OCI-LY7 (cell line): ENCODE measurements at regions not wholly inside any gene's neighbourhood (a gene's known extent, or its start where the extent isn't known, plus 50 kb on each side); places are given as distances from the start of the nearest gene placed in this dataset.
"Not testable (repeated sequence)": the region's sequence is repeated elsewhere in the genome, so short reads cannot be mapped to it uniquely, and the experiment has no call there.

Experiments
- BruUV-seq: library from RNA; stranded (reverse); fragments of 400-500 nt; replicated peaks from 2 replicates; lab custom pipeline; 2021; lab: Mats Ljungman, UMichigan
- CTCF ChIA-PET: fragments of 300-600 bp; sonication (Branson Sonifier 250); formaldehyde crosslinking; loops from one replicate; lab custom pipeline; 2022; ENCODE audit warnings: antibody characterized with exemption; ENCODE audit not compliant: unreplicated experiment; lab: Charles Lee
- POLR2A ChIA-PET: fragments of 300-600 bp; sonication (Branson Sonifier 250); formaldehyde crosslinking; loops from one replicate; lab custom pipeline; 2022; ENCODE audit warnings: antibody characterized with exemption; lab: Charles Lee
- DNase-seq: peaks from one replicate; pipeline ENCODE4 v3.0.0-alpha.2; 2015; ENCODE audit warnings: low spot score
- H2AFZ ChIP-seq: fragments of 200-600 bp; sonication (generic), shearing (Covaris generic); 2 replicates; pipeline ENCODE4 v1.6.1; 2014; ENCODE audit warnings: mild to moderate bottlenecking, antibody characterized with exemption, low read length, moderate library complexity
- H3K27ac ChIP-seq: fragments of 200-600 bp; sonication (generic); 2 replicates; pipeline ENCODE4 v1.5.1; 2014; ENCODE audit warnings: mixed run types, low read depth, mild to moderate bottlenecking, moderate library complexity, low read length, inconsistent platforms; ENCODE audit not compliant: poor library complexity, severe bottlenecking
- H3K36me3 ChIP-seq: fragments of 200-600 bp; sonication (generic); 2 replicates; pipeline ENCODE4 v1.6.1; 2014; ENCODE audit warnings: mild to moderate bottlenecking, antibody characterized with exemption, low read length, moderate library complexity, mixed read lengths; ENCODE audit not compliant: insufficient read depth
- H3K4me1 ChIP-seq: fragments of 200-600 bp; sonication (generic); 2 replicates; pipeline ENCODE4 v1.5.1; 2014; ENCODE audit warnings: mild to moderate bottlenecking, low read length; ENCODE audit not compliant: insufficient read depth, poor library complexity, severe bottlenecking
- H3K4me2 ChIP-seq: fragments of 200-600 bp; sonication (generic); 2 replicates; pipeline ENCODE4 v1.6.1; 2014; ENCODE audit warnings: mild to moderate bottlenecking, low read length
- H3K4me3 ChIP-seq: fragments of 200-600 bp; sonication (generic); 2 replicates; pipeline ENCODE4 v1.5.1; 2014; ENCODE audit warnings: mild to moderate bottlenecking, low read depth, low read length; ENCODE audit not compliant: poor library complexity, severe bottlenecking
- H3K79me2 ChIP-seq: fragments of 200-600 bp; sonication (generic); 2 replicates; pipeline ENCODE4 v1.6.1; 2016; ENCODE audit warnings: low read depth, mild to moderate bottlenecking, low read length, moderate library complexity, mixed read lengths; ENCODE audit not compliant: insufficient read depth
- H3K9me2 ChIP-seq: fragments of 200-600 bp; sonication (generic); 2 replicates; pipeline ENCODE4 v1.6.1; 2016; ENCODE audit warnings: mild to moderate bottlenecking, low read length, mixed read lengths; ENCODE audit not compliant: insufficient read depth
- H3K9me3 ChIP-seq: fragments of 200-600 bp; sonication (generic); 2 replicates; pipeline ENCODE4 v1.6.1; 2014; ENCODE audit warnings: mild to moderate bottlenecking, mixed run types, low read length, mixed read lengths
- H4K20me1 ChIP-seq: fragments of 200-600 bp; sonication (generic); 2 replicates; pipeline ENCODE4 v1.6.1; 2014; ENCODE audit warnings: mild to moderate bottlenecking, antibody characterized with exemption, low read length, moderate library complexity, mixed read lengths; ENCODE audit not compliant: insufficient read depth
- EZH2phosphoT487 ChIP-seq: fragments of 200-600 bp; sonication (generic); IDR thresholded peaks from 2 replicates; pipeline ENCODE4 v1.6.1; 2018; ENCODE audit warnings: low read depth, borderline replicate concordance, mild to moderate bottlenecking, mixed run types, antibody characterized with exemption, low read length, moderate library complexity, mixed read lengths
- intact Hi-C: fragments of 100-400 bp; cut with micrococcal nuclease; formaldehyde crosslinking; loops from one replicate; pipeline ENCODE4 v1.10.0; 2022; ENCODE audit not compliant: unreplicated experiment
- TF ChIP-seq, protein P1 (sequence below): fragments of 200-600 bp; sonication (generic); conservative IDR thresholded peaks from 2 replicates; pipeline ENCODE4 v1.5.1; 2014; ENCODE audit warnings: mild to moderate bottlenecking, antibody characterized with exemption, low read length, moderate library complexity, mixed read lengths

DNA sequence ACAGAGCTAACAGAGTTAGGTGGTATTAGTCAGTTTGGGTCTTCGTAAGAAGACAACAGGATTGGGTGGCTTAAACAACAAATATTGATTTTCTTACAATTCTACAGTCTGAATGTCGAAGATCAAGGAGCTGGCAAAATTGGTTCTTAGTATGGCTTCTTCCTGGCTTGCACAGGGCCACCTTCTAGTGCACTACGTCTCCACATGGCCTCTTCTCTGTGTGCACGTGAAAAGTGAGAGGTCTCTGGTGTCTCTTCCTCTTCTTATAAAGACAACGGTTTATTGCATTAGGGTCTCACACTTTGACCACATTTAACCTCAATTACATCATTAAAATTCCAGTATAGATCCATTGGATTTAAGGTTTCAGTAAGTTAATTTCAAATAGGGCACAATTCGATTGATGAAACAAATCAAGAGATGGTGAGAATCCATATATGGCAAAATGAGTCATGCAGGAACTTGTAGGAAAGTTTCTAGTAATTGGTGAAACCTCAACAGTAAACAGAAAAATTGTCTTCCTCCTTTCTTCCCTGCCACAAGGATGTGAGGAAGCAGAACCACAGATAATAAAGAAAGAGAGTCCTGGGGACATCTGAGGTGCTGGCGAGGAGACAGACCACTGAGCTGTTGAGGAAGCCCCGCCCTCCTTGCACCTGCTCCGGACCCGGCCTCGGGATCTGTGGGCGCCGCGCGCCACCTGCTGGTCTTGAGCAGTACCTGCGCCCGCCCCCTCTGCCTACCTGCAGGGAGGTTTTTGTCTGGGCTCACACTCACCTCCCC lies 846.7 kb downstream of the TMEM121 start:
- H3K4me2 ChIP-seq, result peak overlapping the region; percentile 80
- H3K79me2 ChIP-seq, result no peaks in the 10 kb centered on the region
- H4K20me1 ChIP-seq, result no peaks in the 10 kb centered on the region
- no peaks in the 10 kb centered on the region for H3K9me3 ChIP-seq
- H3K4me1 ChIP-seq, result peaks cover 24% of the 10 kb centered on the region
- ChIA-PET POLR2A (no interaction called here), CTCF (no interaction called here)
- H3K4me3 ChIP-seq, result peak overlapping the region; percentile 60
- peak overlapping the region; percentile 54; the same call in 1 of the 2 replicates for H2AFZ ChIP-seq
- H3K9me2 ChIP-seq, result no peaks in the 10 kb centered on the region
- no TSS peak for BruUV-seq
- H3K36me3 ChIP-seq, result no peaks in the 10 kb centered on the region
- peak; percentile 86 for DNase-seq
- peak overlapping the region; percentile 35 for H3K27ac ChIP-seq
- intact Hi-C loops, result loop anchor here (5.0 kb wide), 1 partner anchor 41 kb away; no protein-coding TSS in a partner anchor
- no peak for TF ChIP-seq EZH2phosphoT487
- TF ChIP-seq, protein P1, sequence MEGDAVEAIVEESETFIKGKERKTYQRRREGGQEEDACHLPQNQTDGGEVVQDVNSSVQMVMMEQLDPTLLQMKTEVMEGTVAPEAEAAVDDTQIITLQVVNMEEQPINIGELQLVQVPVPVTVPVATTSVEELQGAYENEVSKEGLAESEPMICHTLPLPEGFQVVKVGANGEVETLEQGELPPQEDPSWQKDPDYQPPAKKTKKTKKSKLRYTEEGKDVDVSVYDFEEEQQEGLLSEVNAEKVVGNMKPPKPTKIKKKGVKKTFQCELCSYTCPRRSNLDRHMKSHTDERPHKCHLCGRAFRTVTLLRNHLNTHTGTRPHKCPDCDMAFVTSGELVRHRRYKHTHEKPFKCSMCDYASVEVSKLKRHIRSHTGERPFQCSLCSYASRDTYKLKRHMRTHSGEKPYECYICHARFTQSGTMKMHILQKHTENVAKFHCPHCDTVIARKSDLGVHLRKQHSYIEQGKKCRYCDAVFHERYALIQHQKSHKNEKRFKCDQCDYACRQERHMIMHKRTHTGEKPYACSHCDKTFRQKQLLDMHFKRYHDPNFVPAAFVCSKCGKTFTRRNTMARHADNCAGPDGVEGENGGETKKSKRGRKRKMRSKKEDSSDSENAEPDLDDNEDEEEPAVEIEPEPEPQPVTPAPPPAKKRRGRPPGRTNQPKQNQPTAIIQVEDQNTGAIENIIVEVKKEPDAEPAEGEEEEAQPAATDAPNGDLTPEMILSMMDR, result peak; percentile 77

DNA sequence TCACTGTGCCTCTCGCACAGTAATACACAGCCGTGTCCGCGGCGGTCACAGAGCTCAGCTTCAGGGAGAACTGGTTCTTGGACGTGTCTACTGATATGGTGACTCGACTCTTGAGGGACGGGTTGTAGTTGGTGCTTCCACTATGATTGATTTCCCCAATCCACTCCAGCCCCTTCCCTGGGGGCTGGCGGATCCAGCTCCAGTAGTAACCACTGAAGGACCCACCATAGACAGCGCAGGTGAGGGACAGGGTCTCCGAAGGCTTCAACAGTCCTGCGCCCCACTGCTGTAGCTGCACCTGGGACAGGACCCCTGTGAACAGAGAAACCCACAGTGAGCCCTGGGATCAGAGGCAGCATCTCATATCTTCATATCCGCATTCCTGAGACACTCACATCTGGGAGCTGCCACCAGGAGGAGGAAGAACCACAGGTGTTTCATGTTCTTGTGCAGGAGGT lies 847.3 kb downstream of the TMEM121 start:
- DNase-seq, POLR2A ChIA-PET, BruUV-seq, H3K9me2 ChIP-seq, CTCF ChIA-PET, H3K79me2 ChIP-seq, H4K20me1 ChIP-seq, H3K36me3 ChIP-seq, H3K9me3 ChIP-seq: not testable (repeated sequence)
- H2AFZ ChIP-seq, result peak overlapping the region; percentile 54; the same call in 1 of the 2 replicates
- intact Hi-C loops, result loop anchor here (5.0 kb wide), 1 partner anchor 41 kb away; no protein-coding TSS in a partner anchor
- TF ChIP-seq, protein P1, result peak; percentile 51; the same call in 1 of the 2 replicates
- H3K4me2 ChIP-seq, result peak overlapping the region; percentile 80
- peak overlapping the region; percentile 60 for H3K4me3 ChIP-seq
- H3K4me1 ChIP-seq, result peaks cover 29% of the 10 kb centered on the region
- peak overlapping the region; percentile 35 for H3K27ac ChIP-seq

DNA sequence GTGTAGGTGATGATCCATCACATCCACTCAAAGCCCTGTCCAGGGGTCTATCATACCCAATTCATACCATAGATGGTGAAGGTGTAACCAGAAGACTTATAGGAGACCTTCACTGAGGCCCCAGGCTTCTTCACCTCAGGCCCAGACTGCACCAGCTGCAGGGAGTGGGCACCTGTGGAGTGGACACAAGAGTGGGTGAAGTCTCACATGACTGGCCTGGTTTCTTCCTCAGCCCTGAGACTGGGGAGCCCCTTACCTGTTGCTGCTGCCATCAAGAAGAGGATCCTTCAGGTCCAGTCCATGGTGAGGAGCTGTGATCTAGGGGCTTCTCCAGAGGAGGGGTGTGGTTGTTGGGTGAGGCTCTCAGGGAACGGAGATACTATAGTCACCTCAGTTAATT lies 851.0 kb downstream of the TMEM121 start:
- ChIA-PET CTCF (no interaction called here), POLR2A (no interaction called here)
- no peaks in the 10 kb centered on the region for H3K79me2 ChIP-seq
- no peak overlapping the region for H3K27ac ChIP-seq
- H3K9me3 ChIP-seq, result no peaks in the 10 kb centered on the region
- H4K20me1 ChIP-seq, result no peaks in the 10 kb centered on the region
- no peak overlapping the region for H3K4me2 ChIP-seq
- intact Hi-C loops, result no loop called here
- TF ChIP-seq, protein P1, result no peak
- TF ChIP-seq EZH2phosphoT487, result no peak
- no peaks in the 10 kb centered on the region for H3K9me2 ChIP-seq
- BruUV-seq, result no TSS peak
- H3K4me1 ChIP-seq, result peaks cover 29% of the 10 kb centered on the region
- no peaks in the 10 kb centered on the region for H3K36me3 ChIP-seq
- no peak overlapping the region for H2AFZ ChIP-seq
- DNase-seq, result no peak
- no peak overlapping the region for H3K4me3 ChIP-seq
